ENCODE measurements at regions not wholly inside any gene's neighbourhood (a gene's known extent, or its start where the extent isn't known, plus 50 kb on each side); places are given as distances from the start of the nearest gene placed in this dataset.

- TF ChIP-seq CTCF (IDR thresholded peaks at IDR 0.05 in 4 of 5, conservative IDR thresholded peaks at IDR 0.05 in 1 of 5) = no peak
- TF ChIP-seq POLR2A (IDR thresholded peaks at IDR 0.05) = no peak
Measured at GRCh38 chr16:22648941-22649340, 138.2 kb downstream of the NPIPB5 start.

Data from gastrocnemius medialis (tissue), 4 donors.